ENCODE measurements at regions not wholly inside any gene's neighbourhood (a gene's known extent, or its start where the extent isn't known, plus 50 kb on each side); places are given as distances from the start of the nearest gene placed in this dataset.
"Not testable (repeated sequence)": the region's sequence is repeated elsewhere in the genome, so short reads cannot be mapped to it uniquely, and the experiment has no call there.

- TF ChIP-seq, protein P1, sequence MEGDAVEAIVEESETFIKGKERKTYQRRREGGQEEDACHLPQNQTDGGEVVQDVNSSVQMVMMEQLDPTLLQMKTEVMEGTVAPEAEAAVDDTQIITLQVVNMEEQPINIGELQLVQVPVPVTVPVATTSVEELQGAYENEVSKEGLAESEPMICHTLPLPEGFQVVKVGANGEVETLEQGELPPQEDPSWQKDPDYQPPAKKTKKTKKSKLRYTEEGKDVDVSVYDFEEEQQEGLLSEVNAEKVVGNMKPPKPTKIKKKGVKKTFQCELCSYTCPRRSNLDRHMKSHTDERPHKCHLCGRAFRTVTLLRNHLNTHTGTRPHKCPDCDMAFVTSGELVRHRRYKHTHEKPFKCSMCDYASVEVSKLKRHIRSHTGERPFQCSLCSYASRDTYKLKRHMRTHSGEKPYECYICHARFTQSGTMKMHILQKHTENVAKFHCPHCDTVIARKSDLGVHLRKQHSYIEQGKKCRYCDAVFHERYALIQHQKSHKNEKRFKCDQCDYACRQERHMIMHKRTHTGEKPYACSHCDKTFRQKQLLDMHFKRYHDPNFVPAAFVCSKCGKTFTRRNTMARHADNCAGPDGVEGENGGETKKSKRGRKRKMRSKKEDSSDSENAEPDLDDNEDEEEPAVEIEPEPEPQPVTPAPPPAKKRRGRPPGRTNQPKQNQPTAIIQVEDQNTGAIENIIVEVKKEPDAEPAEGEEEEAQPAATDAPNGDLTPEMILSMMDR (IDR thresholded peaks at IDR 0.05): no peak
- TF ChIP-seq POLR2A (IDR thresholded peaks at IDR 0.05): no peak
- no peak overlapping the region for H3K4me3 ChIP-seq (ENCODE audit: low read depth, poor library complexity, severe bottlenecking)
- DNase-seq (ENCODE audit: low spot score in 2 of 2): no peak
- intact Hi-C loops (cut with DNase I; ENCODE audit: low total_unique reads): no loop called here
- 79 to 87% methylated on average over 3 of the region's 3 CpGs for WGBS, 2 donors
These were observed 460.2 kb upstream of the C16orf82 start for GRCh38 chr16:26606381-26607150.

DNA sequence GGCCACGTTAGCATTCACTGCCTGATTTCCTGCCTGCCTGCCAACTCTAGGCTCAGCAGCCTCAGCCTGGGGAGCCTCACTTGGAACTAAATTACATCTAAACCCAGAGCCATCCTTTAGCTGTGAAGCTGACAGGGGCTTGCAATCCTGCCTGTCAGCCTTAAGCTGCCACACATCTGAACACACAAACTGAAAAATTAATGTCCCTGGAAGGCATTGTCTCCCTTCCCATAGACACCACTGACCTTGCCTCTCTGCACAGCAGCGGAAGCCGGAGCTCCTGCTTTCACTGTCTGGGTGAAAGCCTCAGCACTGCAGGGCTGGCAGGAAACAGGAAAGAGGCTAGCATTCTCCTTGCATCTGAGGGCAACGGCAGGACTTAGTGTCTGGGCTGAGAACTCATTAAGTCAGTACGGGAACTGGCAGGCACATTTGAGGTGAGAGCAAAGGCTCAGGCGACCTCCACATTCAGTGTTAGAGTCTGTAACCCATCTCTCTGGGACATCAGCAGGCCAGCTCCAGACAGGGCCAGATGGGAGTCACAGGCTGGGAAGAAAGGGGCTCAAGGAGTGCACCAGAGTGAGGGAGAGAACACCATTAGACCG, 452.4 kb upstream of the C16orf82 start:
- 35 to 50% methylated on average over 7 of the region's 7 CpGs for WGBS, 2 donors
- no peak for TF ChIP-seq POLR2A (IDR thresholded peaks at IDR 0.05)
- TF ChIP-seq, protein P1 (IDR thresholded peaks at IDR 0.05): no peak
- intact Hi-C loops (cut with DNase I; ENCODE audit: low total_unique reads): no loop called here
- H3K4me3 ChIP-seq (ENCODE audit: low read depth, poor library complexity, severe bottlenecking): no peak overlapping the region
- DNase-seq (ENCODE audit: low spot score in 2 of 2): no peak

GRCh38 chr16:26623442-26623841, 443.3 kb upstream of the C16orf82 start:
- DNase-seq (ENCODE audit: low spot score in 2 of 2): no peak
- 72 to 80% methylated on average over 2 of the region's 2 CpGs for WGBS, 2 donors
- TF ChIP-seq, protein P1 (IDR thresholded peaks at IDR 0.05): no peak
- no peak for TF ChIP-seq POLR2A (IDR thresholded peaks at IDR 0.05)
- H3K4me3 ChIP-seq (ENCODE audit: low read depth, poor library complexity, severe bottlenecking): no peak overlapping the region
- intact Hi-C loops (cut with DNase I; ENCODE audit: low total_unique reads): no loop called here

- intact Hi-C loops (cut with DNase I; ENCODE audit: low total_unique reads): no loop called here
- no peak overlapping the region for H3K4me3 ChIP-seq (ENCODE audit: low read depth, poor library complexity, severe bottlenecking)
- DNase-seq (ENCODE audit: low spot score in 2 of 2): peak in 1 of 2 donors; percentile 15
- 85 to 91% methylated on average over 1 of the region's 1 CpG for WGBS, 2 donors
- TF ChIP-seq, protein P1 (IDR thresholded peaks at IDR 0.05): no peak
- TF ChIP-seq POLR2A (IDR thresholded peaks at IDR 0.05): no peak
These were observed 438.8 kb upstream of the C16orf82 start for GRCh38 chr16:26627958-26628357.

DNA sequence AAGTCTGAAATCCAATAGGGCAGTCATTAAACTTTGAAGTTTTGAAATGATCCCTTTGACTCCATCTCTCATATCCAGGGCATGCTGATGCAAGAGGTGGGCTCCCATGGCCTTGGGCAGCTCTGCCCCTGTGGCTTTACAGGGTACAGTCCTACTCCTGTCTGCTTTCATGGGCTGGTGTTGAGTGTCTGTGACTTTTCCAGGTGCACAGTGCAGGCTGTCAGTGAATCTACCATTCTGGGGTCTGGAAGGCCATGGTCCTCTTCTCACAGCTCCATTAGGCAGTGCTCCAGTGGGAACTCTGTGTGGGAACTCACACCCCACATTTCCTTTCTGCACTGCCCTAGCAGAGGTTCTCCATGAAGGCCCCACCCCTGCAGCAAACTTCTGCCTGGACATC, 435.4 kb upstream of the C16orf82 start:
- intact Hi-C loops (cut with DNase I; ENCODE audit: low total_unique reads); H3K4me3 ChIP-seq (ENCODE audit: low read depth, poor library complexity, severe bottlenecking); DNase-seq (ENCODE audit: low spot score in 2 of 2): not testable (repeated sequence)

DNA sequence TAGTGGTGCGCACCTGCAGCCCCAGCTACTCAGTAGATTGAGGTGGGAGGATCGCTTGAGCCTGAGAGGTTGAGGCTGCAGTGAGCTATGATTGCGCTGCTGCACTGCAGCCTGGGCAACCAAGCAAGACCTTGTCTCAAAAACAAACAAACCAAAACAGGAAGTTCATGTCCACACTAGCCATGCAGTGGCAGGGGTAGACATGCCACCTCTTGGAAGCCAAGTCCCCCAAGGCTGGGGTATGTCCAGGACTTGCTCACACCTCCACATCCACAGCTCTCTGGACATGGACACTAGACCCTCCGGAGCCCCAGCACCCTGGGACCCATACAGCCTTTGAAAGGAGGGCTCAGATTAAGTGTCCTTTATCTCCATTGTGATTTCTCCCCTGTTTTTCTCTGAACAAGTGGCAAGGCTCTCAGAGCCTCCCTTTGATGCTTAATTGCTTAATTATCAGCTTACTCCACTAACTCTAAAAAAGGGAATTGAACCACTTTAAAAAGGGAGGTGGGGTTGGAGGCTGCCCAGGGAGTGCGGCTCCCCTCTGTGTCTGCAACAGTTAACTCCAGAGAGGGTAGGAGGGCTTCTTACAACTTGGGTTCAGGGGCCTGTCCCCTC, 424.6 kb upstream of the C16orf82 start:
- 81 to 86% methylated on average over 5 of the region's 5 CpGs for WGBS, 2 donors
- H3K4me3 ChIP-seq (ENCODE audit: low read depth, poor library complexity, severe bottlenecking): no peak overlapping the region
- DNase-seq (ENCODE audit: low spot score in 2 of 2): no peak
- TF ChIP-seq, protein P1 (IDR thresholded peaks at IDR 0.05): no peak
- TF ChIP-seq POLR2A (IDR thresholded peaks at IDR 0.05): no peak
- intact Hi-C loops (cut with DNase I; ENCODE audit: low total_unique reads): no loop called here
